ENCODE measurements at regions not wholly inside any gene's neighbourhood (a gene's known extent, or its start where the extent isn't known, plus 50 kb on each side); places are given as distances from the start of the nearest gene placed in this dataset.
"Not testable (repeated sequence)": the region's sequence is repeated elsewhere in the genome, so short reads cannot be mapped to it uniquely, and the experiment has no call there.

- DNase-seq = no peak
These were observed 108.5 kb downstream of the KCNK1 start for GRCh38 chr1:233722212-233722979.

GRCh38 chr1:233723387-233723786, 109.5 kb downstream of the KCNK1 start:
- DNase-seq = no peak

DNA sequence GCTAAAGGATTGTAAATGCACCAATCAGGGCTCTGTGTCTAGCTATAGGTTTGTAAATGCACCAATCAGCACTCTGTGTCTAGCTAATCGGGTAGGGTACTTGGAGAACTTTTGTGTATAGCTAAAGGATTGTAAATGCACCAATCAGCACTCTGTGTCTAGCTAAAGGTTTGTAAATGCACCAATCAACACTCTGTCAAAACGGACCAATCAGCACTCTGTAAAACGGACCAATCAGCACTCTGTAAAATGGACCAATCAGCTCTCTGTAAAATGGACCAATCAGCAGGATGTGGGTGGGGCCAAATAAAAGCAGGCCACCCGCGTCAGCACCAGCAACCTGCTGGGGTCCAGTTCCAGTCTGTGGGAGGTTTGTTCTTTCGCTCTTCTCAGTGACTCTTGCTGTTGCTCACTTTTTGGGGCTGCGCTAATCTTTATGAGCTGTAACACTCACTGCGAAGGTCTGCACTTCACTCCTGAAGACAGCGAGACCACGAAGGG, 110.3 kb downstream of the KCNK1 start:
- DNase-seq = not testable (repeated sequence)

DNA sequence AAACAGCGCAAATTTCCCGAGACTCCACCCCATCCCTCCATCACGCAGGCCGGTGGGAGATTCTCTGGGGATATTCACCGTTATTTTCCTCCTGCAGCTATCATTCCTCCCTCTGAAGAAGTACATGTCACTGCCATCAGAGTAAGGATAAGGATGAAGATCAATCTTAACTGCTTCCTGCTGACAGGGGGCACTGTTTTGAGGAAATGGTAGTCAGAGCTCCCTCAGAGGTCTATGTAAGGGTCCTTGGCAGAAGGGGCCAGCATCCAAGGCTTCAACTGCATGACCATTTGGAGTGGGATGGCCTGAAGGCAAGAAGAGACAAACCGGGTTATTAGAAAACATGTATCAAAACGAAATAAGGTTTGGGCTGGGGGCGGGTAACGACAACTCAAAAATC, 111.5 kb downstream of the KCNK1 start:
- no peak for DNase-seq

DNA sequence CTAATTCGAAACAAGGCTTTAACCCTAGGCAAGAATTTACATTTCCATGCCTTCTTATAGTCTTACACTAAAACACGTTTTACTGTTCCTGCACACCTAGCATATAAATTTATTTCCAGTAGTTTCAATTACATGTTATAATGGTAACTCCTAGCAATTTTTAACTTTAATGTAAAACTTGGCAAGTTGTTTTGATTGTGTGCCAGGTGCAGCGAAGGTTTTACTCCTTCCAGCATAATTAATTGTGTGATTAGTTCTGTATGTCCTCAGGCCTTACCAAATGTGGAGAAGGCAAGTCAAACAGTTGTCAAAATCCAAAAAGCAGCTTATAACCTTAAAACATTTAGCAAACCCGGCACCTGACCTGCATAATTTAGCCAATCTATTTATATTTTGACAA, 114.8 kb downstream of the KCNK1 start:
- DNase-seq = no peak

- no peak for DNase-seq
These were observed 116.5 kb downstream of the KCNK1 start for GRCh38 chr1:233730380-233730779.

DNA sequence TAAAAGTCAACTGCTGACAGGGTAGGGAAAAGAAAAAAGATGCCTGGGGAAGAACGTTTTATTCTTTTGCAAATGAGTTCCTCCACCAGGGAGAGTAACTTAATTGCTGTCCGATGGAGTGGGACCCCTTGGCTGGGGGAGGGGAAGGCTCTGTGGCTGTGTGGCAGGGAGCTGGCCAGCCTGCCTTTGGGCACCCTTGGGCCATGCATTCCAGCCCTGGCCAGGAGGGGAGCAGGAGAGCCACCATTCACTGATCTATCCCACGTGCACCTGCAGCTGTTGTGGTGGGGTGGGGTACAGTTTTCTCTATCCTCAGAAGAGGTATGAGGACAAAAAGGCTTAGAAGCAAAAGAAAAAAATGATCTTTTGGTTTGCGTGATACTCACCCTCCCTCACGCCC, 116.9 kb downstream of the KCNK1 start:
- no peak for DNase-seq

DNA sequence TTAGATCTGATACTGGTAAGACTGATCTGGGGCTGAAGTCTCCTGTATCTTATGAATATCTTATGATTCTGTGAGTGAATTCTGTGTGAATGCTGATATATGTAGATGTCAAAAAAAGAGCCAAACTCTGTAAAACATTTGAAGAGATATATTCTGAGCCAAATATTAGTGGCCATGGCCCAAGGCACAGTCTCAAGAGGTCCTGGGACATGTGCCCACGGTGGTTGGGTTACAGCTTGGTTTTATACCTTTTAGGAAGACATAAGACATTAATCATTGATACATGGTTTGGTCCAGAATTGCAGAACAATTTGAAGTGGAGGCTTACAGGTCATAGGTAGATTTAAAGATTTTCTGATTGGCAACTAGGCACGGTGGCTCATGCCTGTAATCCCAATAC, 118.3 kb downstream of the KCNK1 start:
- no peak for DNase-seq

GRCh38 chr1:233734456-233734855, 120.5 kb downstream of the KCNK1 start:
- DNase-seq = no peak

GRCh38 chr1:233735331-233735730, 121.4 kb downstream of the KCNK1 start:
- DNase-seq = no peak

DNA sequence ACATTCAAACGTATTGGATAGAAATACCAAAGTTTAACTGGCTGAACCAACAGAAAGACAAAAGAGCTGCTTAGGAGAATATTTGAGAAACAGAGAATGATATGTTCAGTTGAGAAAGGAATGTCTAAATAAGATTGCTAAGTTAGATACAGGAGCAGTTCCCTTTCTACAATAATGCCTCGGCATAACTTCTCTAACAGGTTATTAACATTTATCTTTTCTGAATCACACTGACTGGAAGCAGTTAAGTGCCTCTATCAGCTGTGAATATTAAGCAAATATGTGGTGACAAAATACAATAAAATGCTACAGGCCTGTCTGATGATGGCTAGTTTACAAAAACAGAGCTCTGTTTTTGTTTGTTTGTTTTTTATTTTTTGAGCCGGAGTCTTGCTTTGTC, 121.9 kb downstream of the KCNK1 start:
- DNase-seq = no peak

- no peak for DNase-seq
These were observed 123.4 kb downstream of the KCNK1 start for GRCh38 chr1:233737341-233737740.

GRCh38 chr1:233738396-233738795, 124.5 kb downstream of the KCNK1 start:
- no peak for DNase-seq

- DNase-seq = no peak
These were observed 124.9 kb downstream of the KCNK1 start for GRCh38 chr1:233738850-233739249.

- no peak for DNase-seq
These were observed 131.0 kb downstream of the KCNK1 start for GRCh38 chr1:233744779-233745513.

DNA sequence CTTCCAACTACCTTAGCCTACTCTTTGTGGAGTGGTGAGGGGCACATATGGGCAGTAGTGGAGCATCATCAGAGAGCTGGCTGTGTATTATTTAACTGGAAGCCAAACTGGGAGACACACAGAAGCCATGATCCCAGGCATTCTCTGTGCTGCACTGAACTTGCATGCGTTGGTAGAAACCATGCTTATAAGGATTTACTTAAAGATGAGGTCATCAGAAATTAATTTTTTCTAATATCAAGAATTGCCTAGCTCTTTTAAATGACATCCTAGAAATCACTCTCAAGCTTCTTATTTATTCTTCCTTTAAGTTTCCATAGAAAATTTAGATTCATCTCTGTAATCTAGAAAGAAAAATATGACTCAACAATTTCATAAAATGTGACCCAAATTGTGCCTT, 136.2 kb downstream of the KCNK1 start:
- DNase-seq = no peak

DNA sequence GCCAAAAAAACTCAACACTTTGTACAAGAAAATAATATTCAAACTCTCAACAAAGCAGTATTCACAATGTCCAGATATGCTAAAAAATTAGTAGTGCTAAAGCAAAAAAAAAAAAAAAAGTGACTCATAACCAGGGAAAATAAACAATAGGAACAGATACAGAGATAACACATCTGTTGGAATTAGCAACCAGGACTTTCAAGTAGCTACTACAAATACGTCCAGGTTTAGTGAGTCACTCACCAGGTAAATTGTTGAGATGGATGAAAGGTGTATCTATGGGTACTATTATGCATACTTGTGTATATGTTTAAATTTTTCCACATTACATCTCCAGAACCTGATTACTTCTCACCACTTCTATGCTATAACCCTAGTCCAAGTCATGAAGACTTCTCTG, 144.8 kb upstream of the SLC35F3 start:
- DNase-seq = no peak

- DNase-seq = not testable (repeated sequence)
These were observed 140.2 kb upstream of the SLC35F3 start for GRCh38 chr1:233764304-233764703.

DNA sequence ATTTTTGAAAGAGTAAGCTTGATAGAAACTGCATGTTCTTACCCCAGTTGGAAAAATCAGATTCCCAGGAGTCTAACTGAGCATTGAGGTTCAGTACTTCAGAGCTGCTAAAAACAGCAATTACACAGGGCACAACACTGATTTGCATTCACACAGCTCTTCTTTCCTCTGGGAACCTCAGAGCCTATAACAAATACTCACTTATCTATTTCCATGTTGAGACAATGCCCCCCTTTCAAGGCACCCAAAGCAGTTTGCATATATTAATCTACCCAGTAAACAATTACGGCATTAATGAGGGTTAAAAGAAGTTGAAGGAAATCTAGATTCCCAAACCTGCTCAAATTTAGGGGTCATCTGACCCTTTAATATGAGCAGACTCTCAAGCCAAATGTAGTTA, 126.9 kb upstream of the SLC35F3 start:
- DNase-seq = no peak

- no peak for DNase-seq
These were observed 124.4 kb upstream of the SLC35F3 start for GRCh38 chr1:233780049-233780448.

DNA sequence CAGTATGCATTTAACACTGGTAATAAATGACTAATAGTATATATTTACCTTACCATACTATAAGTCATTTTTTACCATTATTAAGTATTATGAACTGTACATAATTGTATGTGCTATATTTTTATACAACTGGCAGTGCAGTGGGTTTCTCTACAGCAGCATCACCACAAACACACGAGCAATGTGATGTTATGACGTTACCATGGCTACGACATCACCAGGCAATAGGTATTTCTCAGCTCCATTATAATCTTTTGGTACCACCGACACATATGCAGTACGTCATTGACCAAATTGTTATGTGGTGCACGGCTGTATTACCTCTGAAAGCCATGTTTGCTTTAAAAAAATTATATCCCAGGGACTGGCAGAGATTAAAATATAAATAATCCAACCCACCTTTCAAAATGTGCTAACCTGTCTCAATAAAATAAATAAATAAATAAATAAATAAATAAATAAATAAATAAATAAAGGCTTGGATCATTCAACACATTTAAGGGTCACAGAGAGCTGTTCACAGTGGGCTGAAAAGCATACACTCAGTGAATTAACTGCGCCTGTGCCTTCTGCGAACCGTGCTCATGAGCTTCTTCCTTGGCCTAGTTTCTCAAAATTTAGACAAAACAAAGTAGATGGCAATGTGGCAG, 121.4 kb upstream of the SLC35F3 start:
- no peak for DNase-seq

DNA sequence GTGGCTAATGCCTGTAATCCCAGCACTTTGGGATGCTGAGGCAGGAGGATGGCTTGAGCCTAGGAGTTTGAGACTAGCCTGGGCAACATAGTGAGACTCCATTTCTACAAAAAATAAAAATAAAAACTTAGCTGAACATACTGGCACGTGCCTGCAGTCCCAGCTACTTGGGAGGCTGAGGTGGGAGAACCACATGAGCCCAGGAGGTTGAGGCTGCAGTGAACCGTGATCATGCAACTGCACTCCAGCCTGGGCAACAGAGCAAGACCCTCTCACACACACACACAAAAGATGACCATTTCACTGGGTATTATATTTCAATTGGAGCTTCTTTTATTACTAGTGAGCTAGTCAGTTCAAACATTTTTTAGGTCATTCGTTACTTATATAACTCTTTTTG, 116.9 kb upstream of the SLC35F3 start:
- DNase-seq = no peak

DNA sequence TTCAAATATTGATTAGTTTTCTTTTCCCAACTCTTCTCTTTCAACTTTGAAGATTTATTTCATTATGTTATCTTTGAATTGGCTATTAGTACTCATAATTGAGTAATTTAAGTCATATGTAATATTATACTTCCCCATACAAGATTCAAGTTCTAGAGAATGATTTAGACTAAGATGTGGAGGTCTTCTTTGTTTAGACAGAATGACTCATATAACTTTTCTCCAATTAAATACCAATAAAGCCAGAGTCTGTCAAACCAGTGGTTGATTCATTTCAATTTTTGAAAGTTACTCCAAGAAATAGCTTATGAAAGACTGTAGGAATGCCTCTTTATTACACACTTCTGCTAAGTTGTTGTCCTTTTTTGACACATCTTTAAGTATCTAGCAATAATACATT, 115.8 kb upstream of the SLC35F3 start:
- no peak for DNase-seq

- no peak for DNase-seq
These were observed 114.4 kb upstream of the SLC35F3 start for GRCh38 chr1:233790121-233790520.

Measured in hematopoietic multipotent progenitor cell treated with erythropoietin and hydrocortisone succinate and interleukin-3 and kit ligand, for 8 days (in vitro differentiated cells).